ENCODE measurements at regions not wholly inside any gene's neighbourhood (a gene's known extent, or its start where the extent isn't known, plus 50 kb on each side); places are given as distances from the start of the nearest gene placed in this dataset.
"Not testable (repeated sequence)": the region's sequence is repeated elsewhere in the genome, so short reads cannot be mapped to it uniquely, and the experiment has no call there.

DNA sequence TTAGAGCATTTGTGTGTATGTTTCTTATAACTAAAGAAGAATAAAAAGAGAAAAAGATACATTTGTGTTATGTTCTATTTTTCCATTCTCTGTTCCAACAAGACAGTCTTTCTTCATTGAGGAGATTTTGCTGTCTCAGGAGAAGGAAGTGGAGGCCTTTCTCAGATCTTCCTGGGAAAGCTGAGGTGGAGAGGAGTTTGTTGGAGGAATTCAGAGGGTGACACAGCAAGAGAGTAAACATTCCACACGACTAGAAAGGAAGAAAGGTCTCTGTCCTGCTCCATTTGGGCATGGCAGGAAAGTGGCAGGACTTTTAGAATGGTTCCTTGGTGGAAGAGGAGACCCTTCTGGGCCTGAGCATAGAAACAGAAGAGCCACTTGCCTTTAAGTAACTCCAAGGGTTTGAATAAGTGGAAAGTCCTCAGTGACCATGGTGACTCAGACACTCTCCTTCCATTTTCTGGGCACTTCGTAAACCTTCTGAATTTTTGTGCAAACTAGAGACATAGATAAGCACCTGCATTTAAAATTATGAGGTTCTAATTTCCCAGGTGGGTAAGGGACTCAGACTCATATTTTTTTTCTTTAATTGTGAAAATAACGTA lies 52.3 kb upstream of the COL5A2 start:
- DNase-seq (ENCODE audit: low read depth) = no peak

- no peak for DNase-seq (ENCODE audit: low read depth)
Measured at GRCh38 chr2:189232759-189233406, 53.3 kb upstream of the COL5A2 start.

- no peak for DNase-seq (ENCODE audit: low read depth)
Measured at GRCh38 chr2:189233527-189233926, 54.0 kb upstream of the COL5A2 start.

GRCh38 chr2:189234991-189235390 lies 55.4 kb upstream of the COL5A2 start:
- no peak for DNase-seq (ENCODE audit: low read depth)

- DNase-seq (ENCODE audit: low read depth) = no peak
Measured at GRCh38 chr2:189236066-189236465, 56.5 kb upstream of the COL5A2 start.

GRCh38 chr2:189238903-189239302 lies 59.3 kb upstream of the COL5A2 start:
- no peak for DNase-seq (ENCODE audit: low read depth)

DNA sequence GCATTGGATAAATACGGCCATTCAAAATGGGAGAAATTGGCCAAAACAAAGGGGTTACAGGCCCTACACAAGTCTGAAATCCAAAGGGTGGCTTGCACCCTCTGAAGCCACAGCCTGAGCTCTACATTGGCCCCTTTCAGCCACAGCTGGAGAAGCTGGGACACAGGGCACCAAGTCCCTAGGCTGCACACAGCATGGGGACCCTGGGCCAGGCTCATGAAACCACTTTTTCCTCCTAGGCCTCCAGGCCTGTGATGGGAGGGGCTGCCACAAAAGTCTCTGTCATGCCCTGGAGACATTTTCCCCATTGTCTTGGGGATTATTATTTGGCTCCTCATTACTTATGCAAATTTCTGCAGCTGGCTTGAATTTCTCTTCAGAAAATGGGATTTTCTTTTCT lies 64.3 kb upstream of the COL5A2 start:
- not testable (repeated sequence) for DNase-seq (ENCODE audit: low read depth)

DNA sequence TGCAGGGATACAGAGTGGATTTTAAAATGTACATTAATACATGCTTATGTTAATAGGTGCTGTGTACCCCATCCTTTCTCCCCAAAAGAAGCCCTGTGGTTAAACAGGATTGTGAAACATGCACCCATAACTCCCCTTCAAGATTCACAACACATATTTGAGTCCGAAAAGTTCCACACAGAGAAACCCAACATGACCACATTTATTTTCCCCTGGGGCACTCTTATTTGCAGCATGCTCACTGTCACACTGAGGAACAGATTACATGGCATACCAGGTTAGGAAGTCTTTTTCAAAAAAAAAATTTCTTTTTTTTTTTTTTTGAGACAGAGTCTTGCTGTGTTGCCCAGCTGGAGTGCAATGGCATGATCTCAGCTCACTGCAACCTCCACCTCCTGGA lies 67.7 kb upstream of the COL5A2 start:
- no peak for DNase-seq (ENCODE audit: low read depth)

DNA sequence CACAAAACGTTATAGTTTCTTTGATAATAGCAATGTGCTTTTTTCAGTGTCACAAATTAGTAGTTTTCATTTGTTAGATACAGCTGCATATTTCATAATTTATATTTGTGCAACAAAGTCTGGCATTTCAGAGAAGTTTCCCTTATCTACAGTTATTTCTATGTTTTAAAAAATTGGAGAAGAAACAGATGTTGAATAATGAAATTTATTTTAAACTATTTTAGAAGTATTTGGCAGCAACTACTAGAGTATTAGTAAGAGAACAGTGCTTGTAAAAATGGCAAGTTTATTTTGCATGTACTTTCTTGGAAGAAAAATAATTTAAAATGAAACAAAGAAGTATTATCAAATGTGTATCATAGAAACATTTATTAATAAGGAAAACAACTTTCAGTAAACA lies 68.6 kb upstream of the COL5A2 start:
- no peak for DNase-seq (ENCODE audit: low read depth)

DNA sequence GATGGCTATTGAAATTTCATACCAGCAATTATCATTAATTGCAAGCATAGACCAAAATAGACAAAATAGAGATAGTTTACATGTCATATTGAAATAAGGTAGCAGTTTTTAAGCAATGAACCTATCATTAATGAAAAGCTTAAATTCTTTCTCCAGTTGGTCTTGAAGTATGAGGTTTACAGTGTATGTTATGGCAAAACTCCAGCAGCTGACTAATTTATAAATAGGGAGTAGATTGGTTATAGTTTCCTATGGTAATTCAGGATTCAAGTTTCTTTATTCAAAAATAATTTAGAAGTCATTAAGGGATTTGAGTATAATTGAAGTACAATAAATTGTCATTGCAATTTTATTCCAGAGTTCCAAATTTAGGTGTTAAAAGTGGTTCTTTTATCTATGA lies 69.6 kb upstream of the COL5A2 start:
- DNase-seq (ENCODE audit: low read depth) = no peak

DNA sequence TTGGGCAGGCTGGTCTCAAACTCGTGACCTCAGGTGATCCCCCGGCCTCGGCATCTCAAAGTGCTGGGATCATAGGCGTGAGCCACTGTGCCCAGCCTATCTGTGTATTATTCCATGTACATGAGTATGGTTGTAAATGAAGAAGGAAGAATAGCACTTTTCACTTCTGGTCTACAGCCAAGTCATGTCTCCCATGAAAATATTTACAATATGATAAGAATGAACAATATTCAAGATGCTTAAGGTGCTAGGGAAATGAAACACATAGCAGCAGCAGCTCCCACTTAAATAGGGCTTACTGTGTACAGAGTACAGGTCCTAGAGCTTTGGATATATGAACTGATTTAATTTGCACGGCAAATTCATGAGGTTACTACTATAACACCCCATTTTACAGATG lies 70.3 kb upstream of the COL5A2 start:
- DNase-seq (ENCODE audit: low read depth) = no peak

GRCh38 chr2:189252991-189253675 lies 73.6 kb upstream of the COL5A2 start:
- DNase-seq (ENCODE audit: low read depth) = no peak

GRCh38 chr2:189253836-189254235 lies 74.3 kb upstream of the COL5A2 start:
- no peak for DNase-seq (ENCODE audit: low read depth)

DNA sequence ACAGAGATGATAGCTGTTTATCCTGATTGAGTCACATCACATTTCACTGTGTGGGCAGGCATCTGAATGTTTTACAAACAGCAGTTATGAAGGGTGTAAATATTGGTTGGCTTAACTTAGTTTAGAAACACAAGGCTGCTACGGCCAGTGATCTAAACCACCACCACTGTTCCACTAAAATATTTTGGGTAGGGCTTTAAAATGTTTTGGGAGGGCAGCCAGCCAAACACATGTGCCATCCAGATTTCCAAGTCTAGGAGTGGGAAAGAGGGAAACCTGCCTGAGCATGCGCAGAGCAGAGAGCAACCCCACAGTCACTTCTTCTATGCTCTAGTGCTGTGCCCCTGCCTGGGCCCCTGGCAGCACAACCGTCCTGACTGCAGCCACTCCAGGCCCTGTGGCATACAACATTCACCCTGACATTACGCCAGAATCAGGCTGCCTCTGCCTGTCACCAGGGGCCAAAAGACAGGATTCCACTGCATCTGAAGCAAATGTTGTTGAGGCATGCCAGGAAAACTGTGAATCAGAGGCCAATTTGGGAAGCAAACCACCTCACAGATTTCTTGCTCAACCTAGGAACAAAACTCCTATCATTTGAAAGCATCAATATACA lies 74.8 kb upstream of the COL5A2 start:
- no peak for DNase-seq (ENCODE audit: low read depth)

DNA sequence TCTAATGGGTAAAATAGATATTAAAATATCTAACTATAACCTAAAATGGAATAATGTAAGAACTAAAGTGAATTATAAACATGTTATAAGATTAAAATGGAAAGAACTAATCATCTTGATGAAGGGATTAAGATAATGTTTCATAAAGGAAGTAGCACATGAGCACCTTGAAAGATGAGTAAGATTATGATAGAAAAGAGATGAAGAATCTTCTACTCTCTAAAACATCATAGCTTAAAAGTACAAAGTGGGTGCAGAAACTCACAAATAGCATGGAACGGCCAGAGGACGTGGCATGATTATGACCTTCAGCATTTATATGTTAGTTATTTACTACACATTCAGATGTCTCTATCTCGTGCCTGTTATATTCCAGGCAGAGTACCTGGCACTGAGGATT lies 76.2 kb upstream of the COL5A2 start:
- no peak for DNase-seq (ENCODE audit: low read depth)

GRCh38 chr2:189258616-189259365 lies 79.2 kb upstream of the COL5A2 start:
- no peak for DNase-seq (ENCODE audit: low read depth)

GRCh38 chr2:189260361-189260814 lies 80.8 kb upstream of the COL5A2 start:
- DNase-seq (ENCODE audit: low read depth) = no peak

GRCh38 chr2:189261431-189261841 lies 81.9 kb upstream of the COL5A2 start:
- DNase-seq (ENCODE audit: low read depth) = no peak

- no peak for DNase-seq (ENCODE audit: low read depth)
Measured at GRCh38 chr2:189261916-189262315, 82.4 kb upstream of the COL5A2 start.

DNA sequence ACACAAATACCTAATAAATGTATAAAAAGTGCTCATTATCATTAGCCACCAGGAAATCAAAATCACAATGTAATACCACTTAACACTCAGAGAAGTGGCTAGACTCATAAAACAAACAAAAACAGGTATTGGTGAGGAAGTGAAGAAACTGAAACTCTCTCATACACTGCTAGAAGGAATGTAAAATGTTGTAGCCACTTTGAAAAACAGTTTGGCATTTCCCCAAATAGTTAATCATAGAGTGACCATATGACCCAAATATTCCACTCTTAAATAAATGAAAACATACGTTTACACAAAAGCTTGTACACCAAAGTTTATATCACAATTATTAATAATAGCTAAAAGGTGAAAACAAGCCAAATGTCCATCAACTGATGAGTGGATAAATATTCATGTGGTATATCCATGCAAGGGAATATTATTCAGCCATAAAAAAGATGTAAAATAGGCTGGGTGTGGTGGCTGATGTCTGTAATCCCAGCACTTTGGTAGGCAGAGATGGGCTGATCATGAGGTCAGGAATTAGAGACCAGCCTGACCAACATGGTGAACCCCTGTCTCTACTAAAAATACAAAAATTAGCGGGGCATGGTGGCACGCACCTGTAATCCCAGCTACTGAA lies 86.2 kb upstream of the COL5A2 start:
- no peak for DNase-seq (ENCODE audit: low read depth)

GRCh38 chr2:189267491-189267890 lies 87.9 kb upstream of the COL5A2 start:
- DNase-seq (ENCODE audit: low read depth) = no peak
